GM23338 (cell line): ENCODE measurements at regions not wholly inside any gene's neighbourhood (a gene's known extent, or its start where the extent isn't known, plus 50 kb on each side); places are given as distances from the start of the nearest gene placed in this dataset.

Experiments used
- CREB1 ChIP-seq: fragments of 250-450 bp; sonication (Bioruptor Pico); IDR thresholded peaks from 2 replicates; pipeline ENCODE4 v1.5.0; 2020; ENCODE audit warnings: low read depth, mild to moderate bottlenecking, moderate library complexity
- CTCF ChIP-seq, 2 experiments: fragments of 200-600 bp in 1 of 2; sonication (generic) in 1 of 2; conservative IDR thresholded peaks; 2 replicates each; pipeline versions ENCODE4 v1.5.1 to v1.6.1; 2016 to 2017; ENCODE audit warnings: antibody characterized with exemption in 2 of 2, low read depth in 2 of 2, mild to moderate bottlenecking in 2 of 2, moderate library complexity in 1 of 2
- EZH2 ChIP-seq: fragments of 200-600 bp; sonication (generic); IDR thresholded peaks from one replicate; pipeline ENCODE4 v1.8.0; 2017; ENCODE audit warnings: antibody characterized with exemption, mild to moderate bottlenecking, low read depth; ENCODE audit not compliant: unreplicated experiment
- NANOG ChIP-seq: IDR thresholded peaks from 2 replicates; pipeline ENCODE4 v1.6.1; 2016; ENCODE audit warnings: antibody characterized with exemption, borderline replicate concordance
- ZNF114 ChIP-seq: fragments of 250-450 bp; sonication (Bioruptor Pico); IDR thresholded peaks from 2 replicates; pipeline ENCODE4 v1.5.0; 2020; ENCODE audit warnings: mild to moderate bottlenecking, moderate library complexity
- ZNF331 ChIP-seq: fragments of 250-450 bp; sonication (Bioruptor Pico); IDR thresholded peaks from 2 replicates; pipeline ENCODE4 v1.5.0; 2020; ENCODE audit warnings: low read depth, mild to moderate bottlenecking, moderate library complexity

- TF ChIP-seq CTCF (conservative IDR thresholded peaks at IDR 0.05; ENCODE audit: low read depth in 2 of 2) = no peak
- no peak for TF ChIP-seq ZNF331 (CRISPR knock-in tag)
- no peak for TF ChIP-seq NANOG
- TF ChIP-seq ZNF114 (CRISPR knock-in tag) = no peak
- no peak for TF ChIP-seq EZH2
- no peak for TF ChIP-seq CREB1 (CRISPR knock-in tag)
These were observed 537.2 kb downstream of the GATA3 start for GRCh38 chr10:8591640-8592039.
